Upper lobe of right lung (tissue), 1 donor: ENCODE measurements at regions not wholly inside any gene's neighbourhood (a gene's known extent, or its start where the extent isn't known, plus 50 kb on each side); places are given as distances from the start of the nearest gene placed in this dataset.

Experiments used
- ATAC-seq: fragments of 200-7000 bp; cut with Tn5 transposase; one replicate; pipeline ENCODE4 v1.9.1; 2020; ENCODE audit warnings: mild to moderate bottlenecking, moderate library complexity
- DNase-seq: peaks from one replicate; pipeline ENCODE4 v3.0.0-alpha.2; 2020
- H3K27ac ChIP-seq: fragments of 200-600 bp; one replicate; pipeline ENCODE4 v1.8.0; 2022
- H3K27me3 ChIP-seq: fragments of 200-600 bp; one replicate; pipeline ENCODE4 v1.8.0; 2022; ENCODE audit warnings: mild to moderate bottlenecking
- H3K36me3 ChIP-seq: fragments of 200-600 bp; one replicate; pipeline ENCODE4 v1.8.0; 2022
- H3K4me1 ChIP-seq: fragments of 200-600 bp; one replicate; pipeline ENCODE4 v1.8.0; 2022
- H3K4me3 ChIP-seq: fragments of 200-600 bp; one replicate; pipeline ENCODE4 v1.8.0; 2022; ENCODE audit warnings: mild to moderate bottlenecking
- H3K9me3 ChIP-seq: fragments of 200-600 bp; one replicate; pipeline ENCODE4 v1.8.0; 2022
- CTCF ChIP-seq: fragments of 200-600 bp; IDR thresholded peaks from one replicate; pipeline ENCODE4 v1.8.0; 2022; ENCODE audit warnings: antibody characterized with exemption
- intact Hi-C: fragments of 100-400 bp; cut with DNase I; formaldehyde crosslinking; loops from one replicate; pipeline ENCODE4 v1.11.0; 2022
- donor health status: DM: no; HTN: yes; CAD: no; lungs with severe emphysema.

GRCh38 chr2:23092831-23093230, 292.1 kb upstream of the KLHL29 start:
- no peaks in the 10 kb centered on the region for H3K36me3 ChIP-seq
- DNase-seq (no peak), ATAC-seq (no peak)
- no peaks in the 10 kb centered on the region for H3K9me3 ChIP-seq
- no peak overlapping the region for H3K27ac ChIP-seq
- no peaks in the 10 kb centered on the region for H3K27me3 ChIP-seq
- H3K4me1 ChIP-seq = no peaks in the 10 kb centered on the region
- TF ChIP-seq CTCF = no peak
- H3K4me3 ChIP-seq = no peak overlapping the region
- intact Hi-C loops = no loop called here

- intact Hi-C loops = no loop called here
- no peak for ATAC-seq
- DNase-seq = no peak
- H3K4me3 ChIP-seq = no peak overlapping the region
- H3K9me3 ChIP-seq = no peaks in the 10 kb centered on the region
- TF ChIP-seq CTCF = no peak
- H3K4me1 ChIP-seq = no peaks in the 10 kb centered on the region
- no peak overlapping the region for H3K27ac ChIP-seq
- no peaks in the 10 kb centered on the region for H3K27me3 ChIP-seq
- H3K36me3 ChIP-seq = no peaks in the 10 kb centered on the region
These were observed 291.5 kb upstream of the KLHL29 start for GRCh38 chr2:23093513-23093912.

- H3K27ac ChIP-seq = no peak overlapping the region
- no peaks in the 10 kb centered on the region for H3K9me3 ChIP-seq
- intact Hi-C loops = no loop called here
- no peak overlapping the region for H3K4me3 ChIP-seq
- ATAC-seq (no peak), DNase-seq (no peak)
- H3K36me3 ChIP-seq = no peaks in the 10 kb centered on the region
- H3K4me1 ChIP-seq = no peaks in the 10 kb centered on the region
- no peak for TF ChIP-seq CTCF
- H3K27me3 ChIP-seq = no peaks in the 10 kb centered on the region
These were observed 287.9 kb upstream of the KLHL29 start for GRCh38 chr2:23096906-23097602.

- H3K27me3 ChIP-seq = no peaks in the 10 kb centered on the region
- no peaks in the 10 kb centered on the region for H3K4me1 ChIP-seq
- no peaks in the 10 kb centered on the region for H3K36me3 ChIP-seq
- ATAC-seq (no peak), DNase-seq (no peak)
- no peak for TF ChIP-seq CTCF
- no peak overlapping the region for H3K27ac ChIP-seq
- H3K4me3 ChIP-seq = no peak overlapping the region
- intact Hi-C loops = no loop called here
- no peaks in the 10 kb centered on the region for H3K9me3 ChIP-seq
These were observed 284.6 kb upstream of the KLHL29 start for GRCh38 chr2:23100406-23100805.

- H3K27ac ChIP-seq = no peak overlapping the region
- no peak for TF ChIP-seq CTCF
- no peaks in the 10 kb centered on the region for H3K27me3 ChIP-seq
- no peak overlapping the region for H3K4me3 ChIP-seq
- no peaks in the 10 kb centered on the region for H3K9me3 ChIP-seq
- no peak for ATAC-seq
- no peak for DNase-seq
- intact Hi-C loops = no loop called here
- H3K36me3 ChIP-seq = no peaks in the 10 kb centered on the region
- no peaks in the 10 kb centered on the region for H3K4me1 ChIP-seq
These were observed 278.7 kb upstream of the KLHL29 start for GRCh38 chr2:23106242-23106785.
